ENCODE measurements at regions not wholly inside any gene's neighbourhood (a gene's known extent, or its start where the extent isn't known, plus 50 kb on each side); places are given as distances from the start of the nearest gene placed in this dataset.

DNA sequence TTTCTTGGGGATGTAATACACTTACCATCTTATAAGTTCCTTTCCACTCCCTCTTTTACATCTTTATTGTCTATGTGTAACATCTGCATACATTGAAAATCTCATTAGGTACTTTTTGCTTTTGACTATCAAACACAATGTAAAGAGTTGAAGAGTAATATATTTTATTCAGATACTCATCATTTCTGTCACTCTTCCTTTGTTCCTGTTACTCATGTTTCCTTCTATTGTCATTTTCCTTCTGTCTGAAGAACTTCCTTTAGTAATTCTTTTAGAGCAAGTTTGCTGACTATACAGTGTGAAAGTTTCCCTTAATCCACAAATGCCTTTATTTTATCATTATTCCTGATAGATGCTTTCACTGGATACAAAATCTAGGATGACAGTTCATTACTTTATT lies 339.8 kb downstream of the SOX4 start:
- TF ChIP-seq, protein P1, sequence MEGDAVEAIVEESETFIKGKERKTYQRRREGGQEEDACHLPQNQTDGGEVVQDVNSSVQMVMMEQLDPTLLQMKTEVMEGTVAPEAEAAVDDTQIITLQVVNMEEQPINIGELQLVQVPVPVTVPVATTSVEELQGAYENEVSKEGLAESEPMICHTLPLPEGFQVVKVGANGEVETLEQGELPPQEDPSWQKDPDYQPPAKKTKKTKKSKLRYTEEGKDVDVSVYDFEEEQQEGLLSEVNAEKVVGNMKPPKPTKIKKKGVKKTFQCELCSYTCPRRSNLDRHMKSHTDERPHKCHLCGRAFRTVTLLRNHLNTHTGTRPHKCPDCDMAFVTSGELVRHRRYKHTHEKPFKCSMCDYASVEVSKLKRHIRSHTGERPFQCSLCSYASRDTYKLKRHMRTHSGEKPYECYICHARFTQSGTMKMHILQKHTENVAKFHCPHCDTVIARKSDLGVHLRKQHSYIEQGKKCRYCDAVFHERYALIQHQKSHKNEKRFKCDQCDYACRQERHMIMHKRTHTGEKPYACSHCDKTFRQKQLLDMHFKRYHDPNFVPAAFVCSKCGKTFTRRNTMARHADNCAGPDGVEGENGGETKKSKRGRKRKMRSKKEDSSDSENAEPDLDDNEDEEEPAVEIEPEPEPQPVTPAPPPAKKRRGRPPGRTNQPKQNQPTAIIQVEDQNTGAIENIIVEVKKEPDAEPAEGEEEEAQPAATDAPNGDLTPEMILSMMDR (IDR thresholded peaks at IDR 0.05; ENCODE audit: borderline replicate concordance, extremely low read depth, low read length, poor library complexity, severe bottlenecking) = no peak
- no peak for TF ChIP-seq EZH2 (IDR thresholded peaks at IDR 0.05; ENCODE audit: borderline replicate concordance, low read depth, low read length, severe bottlenecking)
